ENCODE measurements at regions not wholly inside any gene's neighbourhood (a gene's known extent, or its start where the extent isn't known, plus 50 kb on each side); places are given as distances from the start of the nearest gene placed in this dataset.

- DNase-seq (ENCODE audit: low read depth in 4 of 4, low spot score in 2 of 4) = no peak
These were observed 380.7 kb upstream of the SYT1 start for GRCh38 chr12:78483767-78484315.

- no peak for DNase-seq (ENCODE audit: low read depth in 4 of 4, low spot score in 2 of 4)
These were observed 374.6 kb upstream of the SYT1 start for GRCh38 chr12:78489990-78490389.

- DNase-seq (ENCODE audit: low read depth in 4 of 4, low spot score in 2 of 4) = no peak
These were observed 373.7 kb upstream of the SYT1 start for GRCh38 chr12:78490861-78491260.

- DNase-seq (ENCODE audit: low read depth in 4 of 4, low spot score in 2 of 4) = no peak
These were observed 369.7 kb upstream of the SYT1 start for GRCh38 chr12:78494911-78495310.

GRCh38 chr12:78501825-78502224 lies 362.7 kb upstream of the SYT1 start:
- no peak for DNase-seq (ENCODE audit: low read depth in 4 of 4, low spot score in 2 of 4)

- no peak for DNase-seq (ENCODE audit: low read depth in 4 of 4, low spot score in 2 of 4)
These were observed 345.2 kb upstream of the SYT1 start for GRCh38 chr12:78519422-78519821.

GRCh38 chr12:78530100-78530765 lies 334.3 kb upstream of the SYT1 start:
- DNase-seq (ENCODE audit: low read depth in 4 of 4, low spot score in 2 of 4) = no peak

- DNase-seq (ENCODE audit: low read depth in 4 of 4, low spot score in 2 of 4) = no peak
These were observed 332.6 kb upstream of the SYT1 start for GRCh38 chr12:78531831-78532458.

GRCh38 chr12:78534311-78534710 lies 330.3 kb upstream of the SYT1 start:
- DNase-seq (ENCODE audit: low read depth in 4 of 4, low spot score in 2 of 4) = no peak

GRCh38 chr12:78540606-78541336 lies 323.8 kb upstream of the SYT1 start:
- no peak for DNase-seq (ENCODE audit: low read depth in 4 of 4, low spot score in 2 of 4)

GRCh38 chr12:78550831-78551230 lies 313.7 kb upstream of the SYT1 start:
- no peak for DNase-seq (ENCODE audit: low read depth in 4 of 4, low spot score in 2 of 4)

- no peak for DNase-seq (ENCODE audit: low read depth in 4 of 4, low spot score in 2 of 4)
These were observed 308.8 kb upstream of the SYT1 start for GRCh38 chr12:78555802-78556201.

- DNase-seq (ENCODE audit: low read depth in 4 of 4, low spot score in 2 of 4) = no peak
These were observed 307.9 kb upstream of the SYT1 start for GRCh38 chr12:78556651-78557050.

- DNase-seq (ENCODE audit: low read depth in 4 of 4, low spot score in 2 of 4) = no peak
These were observed 305.2 kb upstream of the SYT1 start for GRCh38 chr12:78559416-78559815.

- no peak for DNase-seq (ENCODE audit: low read depth in 4 of 4, low spot score in 2 of 4)
These were observed 304.7 kb upstream of the SYT1 start for GRCh38 chr12:78559886-78560285.

- DNase-seq (ENCODE audit: low read depth in 4 of 4, low spot score in 2 of 4) = no peak
These were observed 303.9 kb upstream of the SYT1 start for GRCh38 chr12:78560633-78561032.

GRCh38 chr12:78562368-78563205 lies 302.0 kb upstream of the SYT1 start:
- no peak for DNase-seq (ENCODE audit: low read depth in 4 of 4, low spot score in 2 of 4)

GRCh38 chr12:78563826-78564225 lies 300.7 kb upstream of the SYT1 start:
- DNase-seq (ENCODE audit: low read depth in 4 of 4, low spot score in 2 of 4) = no peak

- no peak for DNase-seq (ENCODE audit: low read depth in 4 of 4, low spot score in 2 of 4)
These were observed 298.1 kb upstream of the SYT1 start for GRCh38 chr12:78566456-78566855.

GRCh38 chr12:78568321-78569020 lies 296.1 kb upstream of the SYT1 start:
- no peak for DNase-seq (ENCODE audit: low read depth in 4 of 4, low spot score in 2 of 4)

All from left renal cortex interstitium (tissue), 4 donors.